Stimulated activated naive CD8-positive, alpha-beta T cell treated with anti-CD3 and anti-CD28 coated beads, Interleukin-15, Interleukin-2, amounts not matched to agents 100 U/mL and 50 U/mL, for 24 hours (primary cell): ENCODE measurements at regions not wholly inside any gene's neighbourhood (a gene's known extent, or its start where the extent isn't known, plus 50 kb on each side); places are given as distances from the start of the nearest gene placed in this dataset.
A peak's percentile ranks its signal among the peaks of the same experiment; 100 is the strongest.

Source experiments
- ATAC-seq: fragments of 150-1000 bp; cut with Tn5 transposase; one replicate; pipeline ENCODE4 v1.10.0; 2021
- DNase-seq: peaks from one replicate; pipeline ENCODE4 v3.0.0; 2021

DNA sequence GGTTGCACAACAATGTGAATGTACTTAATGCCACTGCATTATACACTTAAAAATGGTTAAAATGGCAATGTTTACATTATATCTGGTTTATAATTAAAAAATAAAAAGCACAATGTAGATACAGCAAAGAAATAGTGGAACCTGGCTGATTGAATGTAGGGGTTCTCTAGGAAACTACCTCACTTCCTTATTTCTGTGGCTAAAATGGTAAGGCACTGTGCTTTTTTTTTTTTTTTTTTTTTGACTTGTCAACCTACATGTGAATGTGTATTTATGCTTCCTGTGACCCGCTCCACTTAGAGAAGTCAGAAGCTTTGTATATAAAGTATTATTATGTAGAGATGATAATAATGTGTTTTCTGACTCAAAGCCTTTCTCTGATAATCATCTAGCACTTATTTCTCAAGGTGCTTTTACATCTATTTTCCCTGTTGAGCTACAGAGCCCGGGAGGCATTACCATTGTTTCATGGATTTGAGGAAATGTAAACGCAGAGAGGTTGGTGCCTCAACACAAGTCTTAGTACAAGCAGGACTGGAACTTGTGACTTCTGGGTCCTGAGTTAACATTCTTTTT, 55.0 kb downstream of the SOX4 start:
- DNase-seq (no peak), ATAC-seq (no peak)

- ATAC-seq (no peak), DNase-seq (no peak)
Measured at GRCh38 chr6:21653323-21653722, 59.8 kb downstream of the SOX4 start.

GRCh38 chr6:21653905-21654304, 60.4 kb downstream of the SOX4 start:
- ATAC-seq = no peak

DNA sequence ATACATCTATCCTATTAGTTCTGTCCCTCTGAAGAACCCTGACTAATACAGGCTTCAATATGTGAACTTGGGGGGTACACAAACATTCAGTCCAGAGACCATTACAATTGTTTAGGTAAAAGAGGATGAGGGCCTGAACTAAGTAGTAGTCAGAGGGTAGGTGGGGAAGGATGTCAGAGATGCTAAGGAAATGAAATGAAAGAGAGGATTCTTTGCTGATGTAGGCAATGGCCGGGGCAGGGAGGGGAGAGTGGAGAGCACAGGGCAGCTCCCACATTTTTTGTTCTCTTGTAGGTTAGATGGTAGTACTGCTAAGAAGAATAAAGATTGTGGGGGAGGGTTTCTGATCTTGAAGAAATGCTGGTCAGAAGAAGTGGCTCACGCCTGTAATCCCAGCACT, 60.8 kb downstream of the SOX4 start:
- DNase-seq (no peak), ATAC-seq (no peak)

More at GRCh38 chr6:21653905-21654304, 60.4 kb downstream of the SOX4 start:
- no peak for DNase-seq

- no peak for DNase-seq
- no peak for ATAC-seq
Measured at GRCh38 chr6:21663966-21664313, 70.4 kb downstream of the SOX4 start.

GRCh38 chr6:21664314-21665109, 71.0 kb downstream of the SOX4 start:
- DNase-seq (peak; percentile 14), ATAC-seq (no peak)

GRCh38 chr6:21665110-21665391, 71.5 kb downstream of the SOX4 start:
- ATAC-seq (no peak), DNase-seq (no peak)

GRCh38 chr6:21665392-21666200, 72.0 kb downstream of the SOX4 start:
- ATAC-seq (no peak), DNase-seq (no peak)

DNA sequence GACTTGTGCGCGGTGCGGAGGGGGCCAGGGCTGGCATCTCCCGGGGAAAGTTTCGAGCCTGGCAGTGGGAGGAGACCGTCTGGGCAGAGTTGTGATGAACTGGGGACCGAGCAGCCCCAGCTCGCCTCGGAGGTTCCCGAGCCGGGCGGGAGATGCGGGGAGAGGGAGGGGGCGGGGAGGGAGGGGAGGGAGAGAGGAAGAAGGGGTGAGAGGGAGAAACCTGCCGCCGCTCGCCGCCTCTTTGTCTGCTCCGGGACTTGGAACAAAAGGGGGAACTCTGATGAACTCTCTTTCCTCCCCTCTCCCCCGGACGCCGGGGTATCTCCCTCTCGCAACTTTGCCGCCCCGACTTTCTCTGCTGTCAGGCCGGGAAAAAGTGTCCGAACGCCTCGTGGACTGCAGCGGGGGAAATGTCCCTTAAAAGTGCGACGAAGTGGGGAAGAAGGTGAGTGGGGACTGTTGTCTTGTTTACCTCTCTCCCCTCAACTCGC, 72.7 kb downstream of the SOX4 start:
- ATAC-seq (peak; percentile 21), DNase-seq (peak; percentile 10)

- ATAC-seq (no peak), DNase-seq (no peak)
Measured at GRCh38 chr6:21666853-21667681, 73.5 kb downstream of the SOX4 start.

- ATAC-seq (no peak), DNase-seq (no peak)
Measured at GRCh38 chr6:21668795-21669194, 75.2 kb downstream of the SOX4 start.

DNA sequence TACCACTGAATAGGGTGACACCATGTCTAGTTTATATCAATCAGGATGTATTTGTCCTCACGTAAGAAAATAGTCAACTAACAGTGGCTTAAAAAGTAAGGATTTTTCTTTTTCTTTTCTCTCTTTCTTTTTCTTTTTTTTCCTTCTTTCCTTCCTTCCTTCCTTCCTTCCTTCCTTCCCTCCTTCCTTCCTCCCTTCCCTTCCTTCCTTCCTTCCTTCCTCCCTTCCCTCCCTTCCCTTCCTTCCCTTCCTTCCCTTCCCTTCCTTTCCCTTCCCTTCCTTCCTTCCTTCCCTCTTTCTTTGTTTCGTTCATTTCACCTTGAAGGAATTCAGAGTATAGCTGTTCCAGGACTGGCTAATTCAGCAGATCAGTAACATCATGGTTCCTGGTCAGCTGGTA, 83.2 kb downstream of the SOX4 start:
- ATAC-seq = no peak
- no peak for DNase-seq

- DNase-seq = no peak
- no peak for ATAC-seq
Measured at GRCh38 chr6:21678990-21679389, 85.4 kb downstream of the SOX4 start.

- DNase-seq = no peak
- no peak for ATAC-seq
Measured at GRCh38 chr6:21679761-21680265, 86.3 kb downstream of the SOX4 start.

- ATAC-seq = no peak
- no peak for DNase-seq
Measured at GRCh38 chr6:21680611-21681010, 87.1 kb downstream of the SOX4 start.

DNA sequence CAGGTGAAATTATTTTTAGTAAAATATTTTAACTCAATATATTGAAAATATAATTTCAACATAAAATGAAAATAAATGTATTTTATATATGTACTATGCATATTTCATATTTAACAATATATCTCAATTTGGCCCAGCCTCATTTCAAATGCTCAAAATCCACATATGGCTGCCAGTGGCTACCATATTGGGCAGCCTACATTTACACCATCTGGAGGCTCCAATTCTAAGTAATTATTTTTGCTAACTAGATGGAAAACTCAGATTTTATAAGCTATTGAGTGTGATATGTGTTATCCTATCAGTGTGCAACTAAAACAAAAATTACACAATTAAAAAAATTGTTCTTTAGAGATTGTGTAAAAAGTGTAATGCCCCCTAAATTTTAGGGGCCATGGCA, 96.9 kb downstream of the SOX4 start:
- no peak for ATAC-seq
- no peak for DNase-seq

DNA sequence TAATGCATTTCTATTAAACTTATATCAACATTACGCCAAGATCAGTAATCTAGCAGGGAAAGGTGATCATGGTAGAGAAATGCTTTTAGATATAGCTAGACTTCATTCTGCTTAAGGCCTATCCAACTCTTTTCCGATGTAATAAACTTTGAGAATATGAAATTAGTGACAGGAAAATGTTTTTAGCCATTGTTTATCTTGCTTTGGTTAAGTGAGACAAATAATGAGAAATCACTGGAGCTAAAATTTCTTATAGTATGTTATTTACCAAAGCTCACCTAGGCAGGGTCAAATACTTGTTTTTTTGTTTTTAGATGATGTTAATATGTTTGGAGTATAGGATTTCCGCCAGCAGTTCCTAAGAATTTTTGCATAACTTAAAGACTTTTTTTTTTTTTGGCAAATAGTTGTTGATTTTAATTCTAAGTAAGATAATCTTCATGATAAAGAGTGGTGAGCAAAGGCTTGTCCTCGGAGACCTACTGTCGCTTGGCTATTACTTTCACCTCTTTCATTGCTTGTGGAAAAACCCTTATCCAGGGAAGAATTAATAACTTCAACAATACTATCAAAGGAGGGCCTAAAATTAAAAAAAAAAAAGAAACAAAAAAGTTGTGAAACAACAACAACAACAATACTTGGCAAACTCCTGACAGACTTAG, 98.3 kb downstream of the SOX4 start:
- DNase-seq (no peak), ATAC-seq (no peak)

DNA sequence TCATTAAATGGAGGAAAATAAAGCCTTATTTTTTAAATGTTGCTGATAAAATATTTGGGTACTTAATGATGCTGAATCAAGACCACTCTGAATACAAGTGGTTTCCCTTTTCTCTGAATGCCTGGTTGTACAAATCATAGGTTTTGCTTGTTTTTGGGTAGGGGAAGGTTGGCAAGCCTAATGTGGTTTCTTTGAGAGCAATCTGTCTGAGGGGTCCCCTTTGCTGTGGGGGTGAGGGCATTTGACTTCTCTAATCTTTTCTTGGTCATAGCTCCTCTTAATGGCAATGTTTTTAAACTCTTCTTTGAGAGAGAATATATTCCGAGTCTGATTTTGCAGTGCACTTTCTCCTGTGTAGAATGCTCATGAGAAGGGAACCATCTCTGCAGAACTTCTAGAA, 99.2 kb downstream of the SOX4 start:
- no peak for ATAC-seq
- no peak for DNase-seq

- ATAC-seq (no peak), DNase-seq (no peak)
Measured at GRCh38 chr6:21694168-21694567, 100.6 kb downstream of the SOX4 start.

DNA sequence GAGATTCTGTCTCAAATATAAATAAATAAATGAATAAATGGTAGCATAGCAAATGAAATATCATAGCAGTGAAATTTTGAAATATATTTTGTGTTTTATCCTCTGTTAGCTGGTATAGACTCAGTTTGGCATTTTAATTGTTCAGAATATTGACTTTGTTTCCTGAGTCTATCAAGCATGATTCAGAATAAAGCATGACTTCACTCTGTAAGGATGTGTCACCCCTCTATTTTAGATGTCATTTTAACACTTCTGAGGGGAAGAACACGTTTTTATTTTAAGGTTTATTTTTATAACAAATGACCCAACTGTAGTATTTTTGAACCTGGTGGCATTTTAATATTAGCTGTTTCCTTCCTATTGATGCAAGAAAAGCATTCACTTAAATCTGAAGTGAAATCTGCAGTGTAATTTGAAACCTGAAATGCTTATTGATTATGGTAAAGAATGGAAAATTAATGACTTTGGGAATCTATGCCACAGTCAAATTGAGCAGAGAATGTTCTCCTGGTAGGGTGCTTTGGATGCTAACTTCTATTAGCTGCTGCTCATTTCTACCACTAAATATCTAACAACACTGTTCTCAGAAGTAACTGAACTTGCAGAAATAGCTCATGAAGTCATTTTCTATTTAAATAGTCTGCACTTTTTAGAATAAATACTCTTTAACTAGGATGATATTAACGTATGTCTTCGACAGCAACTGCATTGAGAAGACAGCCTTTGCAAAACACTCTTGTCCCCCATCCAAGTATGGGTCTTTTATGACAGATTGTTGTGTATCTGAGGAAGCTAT, 114.2 kb downstream of the SOX4 start:
- ATAC-seq (no peak), DNase-seq (no peak)

GRCh38 chr6:21708320-21708580, 114.7 kb downstream of the SOX4 start:
- no peak for DNase-seq

More at GRCh38 chr6:21708320-21708580, 114.7 kb downstream of the SOX4 start:
- no peak for ATAC-seq
